Fibroblast of pulmonary artery (primary cell): ENCODE measurements at regions not wholly inside any gene's neighbourhood (a gene's known extent, or its start where the extent isn't known, plus 50 kb on each side); places are given as distances from the start of the nearest gene placed in this dataset.

Experiments used
- DNase-seq: peaks from one replicate; pipeline ENCODE4 v3.0.0-alpha.2; 2010; ENCODE audit warnings: low read depth
- H3K4me3 ChIP-seq: replicated peaks from 2 replicates; pipeline ENCODE4 v1.5.1; 2011; ENCODE audit warnings: low read depth, mild to moderate bottlenecking, control low read depth, low read length, moderate library complexity
- TF ChIP-seq, protein P1 (sequence below): IDR thresholded peaks from 2 replicates; pipeline ENCODE4 v1.5.1; 2011; ENCODE audit warnings: mild to moderate bottlenecking, control low read depth, low read length, inconsistent platforms; ENCODE audit errors: missing control alignments

GRCh38 chr10:111439034-111439842, 362.4 kb downstream of the ADRA2A start:
- TF ChIP-seq, protein P1, sequence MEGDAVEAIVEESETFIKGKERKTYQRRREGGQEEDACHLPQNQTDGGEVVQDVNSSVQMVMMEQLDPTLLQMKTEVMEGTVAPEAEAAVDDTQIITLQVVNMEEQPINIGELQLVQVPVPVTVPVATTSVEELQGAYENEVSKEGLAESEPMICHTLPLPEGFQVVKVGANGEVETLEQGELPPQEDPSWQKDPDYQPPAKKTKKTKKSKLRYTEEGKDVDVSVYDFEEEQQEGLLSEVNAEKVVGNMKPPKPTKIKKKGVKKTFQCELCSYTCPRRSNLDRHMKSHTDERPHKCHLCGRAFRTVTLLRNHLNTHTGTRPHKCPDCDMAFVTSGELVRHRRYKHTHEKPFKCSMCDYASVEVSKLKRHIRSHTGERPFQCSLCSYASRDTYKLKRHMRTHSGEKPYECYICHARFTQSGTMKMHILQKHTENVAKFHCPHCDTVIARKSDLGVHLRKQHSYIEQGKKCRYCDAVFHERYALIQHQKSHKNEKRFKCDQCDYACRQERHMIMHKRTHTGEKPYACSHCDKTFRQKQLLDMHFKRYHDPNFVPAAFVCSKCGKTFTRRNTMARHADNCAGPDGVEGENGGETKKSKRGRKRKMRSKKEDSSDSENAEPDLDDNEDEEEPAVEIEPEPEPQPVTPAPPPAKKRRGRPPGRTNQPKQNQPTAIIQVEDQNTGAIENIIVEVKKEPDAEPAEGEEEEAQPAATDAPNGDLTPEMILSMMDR = no peak
- no peak overlapping the region for H3K4me3 ChIP-seq
- no peak for DNase-seq

- TF ChIP-seq, protein P1 = no peak
These were observed 363.7 kb downstream of the ADRA2A start for GRCh38 chr10:111440501-111440900.

GRCh38 chr10:111445667-111446066, 368.8 kb downstream of the ADRA2A start:
- no peak for DNase-seq
- TF ChIP-seq, protein P1 = no peak
- no peak overlapping the region for H3K4me3 ChIP-seq

More at GRCh38 chr10:111440501-111440900, 363.7 kb downstream of the ADRA2A start:
- H3K4me3 ChIP-seq = no peak overlapping the region
- DNase-seq = no peak

DNA sequence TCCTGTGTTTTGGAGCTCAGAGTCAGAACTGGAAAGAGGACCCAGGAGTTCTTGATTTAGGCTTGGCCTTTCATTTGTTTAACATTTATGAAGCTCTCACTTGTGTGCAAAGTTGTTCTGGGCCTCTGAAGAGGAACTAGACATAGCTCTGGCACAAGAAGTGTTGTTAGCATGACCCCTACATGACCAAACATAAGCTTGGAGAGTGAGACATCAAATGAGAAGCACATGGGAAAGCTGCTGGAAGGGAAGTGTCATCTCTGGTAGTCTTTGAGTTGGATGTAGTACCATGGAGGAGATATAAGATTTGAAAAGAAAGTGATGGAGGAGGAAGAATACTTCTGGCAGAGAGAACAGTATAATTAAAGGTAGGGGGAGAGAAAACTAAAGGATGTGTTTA, 370.1 kb downstream of the ADRA2A start:
- DNase-seq = no peak
- TF ChIP-seq, protein P1 = no peak
- no peak overlapping the region for H3K4me3 ChIP-seq

DNA sequence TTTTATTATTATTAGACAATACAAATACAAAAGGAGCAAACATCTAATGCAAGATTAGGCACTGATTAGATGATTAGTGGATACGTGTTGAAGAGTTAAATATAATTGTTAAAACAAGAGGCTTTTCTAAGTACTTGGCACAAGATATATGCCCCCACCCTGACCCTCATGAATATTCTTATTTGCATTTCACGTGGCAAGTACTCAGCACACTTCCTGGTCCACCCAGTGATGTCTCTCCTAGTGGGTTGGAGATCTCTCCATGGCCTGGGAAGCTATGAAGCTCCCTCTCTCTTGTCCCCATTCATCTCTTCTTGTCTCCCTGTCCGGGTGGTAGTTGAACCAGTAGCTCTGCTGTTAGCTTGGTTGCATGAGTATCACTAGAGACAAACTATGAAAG, 375.3 kb downstream of the ADRA2A start:
- DNase-seq = no peak
- TF ChIP-seq, protein P1 = no peak
- H3K4me3 ChIP-seq = no peak overlapping the region

DNA sequence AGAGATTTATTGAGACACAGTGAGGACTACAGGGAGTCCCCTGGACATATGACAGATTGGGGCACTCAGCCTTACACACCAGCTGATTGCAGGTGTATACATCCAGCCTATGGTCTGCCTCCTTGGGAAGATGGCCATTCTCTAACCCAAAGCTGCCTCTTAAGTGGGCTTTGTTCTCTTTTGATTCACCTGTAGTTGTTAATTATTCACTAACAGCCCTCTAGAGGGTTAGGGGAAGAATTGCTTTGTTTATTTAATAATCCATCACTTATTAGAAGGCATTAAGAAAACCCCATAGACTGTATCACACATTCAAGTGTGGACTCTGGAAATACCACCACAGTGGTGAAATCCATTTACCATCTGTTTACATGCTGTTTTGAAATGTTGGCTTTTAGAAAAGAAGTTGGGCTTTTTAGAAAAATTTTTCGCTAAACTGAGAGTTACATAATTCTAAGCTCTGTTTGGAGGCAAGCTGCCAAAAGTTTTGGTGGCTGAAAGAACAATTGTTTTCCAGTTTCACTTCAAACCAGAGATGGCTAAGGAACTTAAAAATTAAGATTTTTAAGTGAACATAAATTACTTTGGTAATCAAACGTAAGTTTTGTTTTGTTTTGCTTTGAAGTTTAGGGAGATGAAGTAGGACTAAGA, 379.1 kb downstream of the ADRA2A start:
- H3K4me3 ChIP-seq = no peak overlapping the region
- no peak for DNase-seq
- TF ChIP-seq, protein P1 = no peak
